ENCODE measurements at regions not wholly inside any gene's neighbourhood (a gene's known extent, or its start where the extent isn't known, plus 50 kb on each side); places are given as distances from the start of the nearest gene placed in this dataset.

- in situ Hi-C loops (cut with MboI; ENCODE audit: low pct_unique_long_range_greater_than_20kb, low sequenced_read_pairs, unreplicated experiment), result no loop called here
- TF ChIP-seq, protein P1, sequence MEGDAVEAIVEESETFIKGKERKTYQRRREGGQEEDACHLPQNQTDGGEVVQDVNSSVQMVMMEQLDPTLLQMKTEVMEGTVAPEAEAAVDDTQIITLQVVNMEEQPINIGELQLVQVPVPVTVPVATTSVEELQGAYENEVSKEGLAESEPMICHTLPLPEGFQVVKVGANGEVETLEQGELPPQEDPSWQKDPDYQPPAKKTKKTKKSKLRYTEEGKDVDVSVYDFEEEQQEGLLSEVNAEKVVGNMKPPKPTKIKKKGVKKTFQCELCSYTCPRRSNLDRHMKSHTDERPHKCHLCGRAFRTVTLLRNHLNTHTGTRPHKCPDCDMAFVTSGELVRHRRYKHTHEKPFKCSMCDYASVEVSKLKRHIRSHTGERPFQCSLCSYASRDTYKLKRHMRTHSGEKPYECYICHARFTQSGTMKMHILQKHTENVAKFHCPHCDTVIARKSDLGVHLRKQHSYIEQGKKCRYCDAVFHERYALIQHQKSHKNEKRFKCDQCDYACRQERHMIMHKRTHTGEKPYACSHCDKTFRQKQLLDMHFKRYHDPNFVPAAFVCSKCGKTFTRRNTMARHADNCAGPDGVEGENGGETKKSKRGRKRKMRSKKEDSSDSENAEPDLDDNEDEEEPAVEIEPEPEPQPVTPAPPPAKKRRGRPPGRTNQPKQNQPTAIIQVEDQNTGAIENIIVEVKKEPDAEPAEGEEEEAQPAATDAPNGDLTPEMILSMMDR (IDR thresholded peaks at IDR 0.05; ENCODE audit: extremely low read depth, insufficient read depth, missing control alignments), result no peak
- DNase-seq (ENCODE audit: low spot score), result no peak
Measured at GRCh38 chrX:4186331-4186730, 472.9 kb upstream of the PRKX start.

DNA sequence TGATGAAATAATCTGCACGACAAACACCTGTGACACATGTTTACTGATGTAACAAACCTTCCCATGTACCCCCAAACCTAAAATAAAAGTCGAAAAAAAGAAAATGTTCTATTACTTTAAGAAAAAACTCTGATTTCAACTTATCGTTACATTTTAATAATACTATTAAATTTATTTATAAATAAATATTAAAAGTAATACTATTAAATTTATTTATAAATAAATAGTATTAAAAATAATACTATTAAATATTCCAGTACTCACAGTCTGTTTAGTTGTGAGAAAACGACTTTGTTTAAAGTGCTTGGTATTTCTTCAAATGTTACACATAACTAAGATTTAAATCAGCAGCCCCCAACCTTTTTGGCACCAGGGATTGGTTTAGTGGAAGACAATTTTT, 471.6 kb upstream of the PRKX start:
- in situ Hi-C loops (cut with MboI; ENCODE audit: low pct_unique_long_range_greater_than_20kb, low sequenced_read_pairs, unreplicated experiment), result no loop called here
- TF ChIP-seq, protein P1 (IDR thresholded peaks at IDR 0.05; ENCODE audit: extremely low read depth, insufficient read depth, missing control alignments), result no peak

DNA sequence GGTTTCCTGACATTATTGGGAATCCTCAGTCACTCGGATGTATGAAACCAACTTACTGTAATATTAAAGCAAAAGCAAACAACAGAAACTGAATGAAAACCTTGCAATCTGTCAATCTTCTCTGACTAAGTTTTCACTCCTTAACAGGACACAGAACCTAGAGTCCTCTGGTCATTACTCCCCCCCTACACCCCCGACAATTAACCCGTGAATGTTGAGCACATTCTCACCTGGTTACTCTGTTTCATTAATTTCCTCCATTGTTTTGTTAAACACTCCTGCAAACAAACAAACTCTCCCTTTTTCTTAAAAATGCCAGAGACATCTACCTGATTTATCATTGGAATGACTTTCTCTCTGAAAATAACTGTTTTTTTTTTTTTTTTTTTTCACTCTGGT, 469.0 kb upstream of the PRKX start:
- TF ChIP-seq, protein P1 (IDR thresholded peaks at IDR 0.05; ENCODE audit: extremely low read depth, insufficient read depth, missing control alignments), result no peak
- DNase-seq (ENCODE audit: low spot score), result no peak
- in situ Hi-C loops (cut with MboI; ENCODE audit: low pct_unique_long_range_greater_than_20kb, low sequenced_read_pairs, unreplicated experiment), result no loop called here

More for the DNA sequence above, 471.6 kb upstream of the PRKX start:
- no peak for DNase-seq (ENCODE audit: low spot score)

- in situ Hi-C loops (cut with MboI; ENCODE audit: low pct_unique_long_range_greater_than_20kb, low sequenced_read_pairs, unreplicated experiment), result no loop called here
- TF ChIP-seq, protein P1 (IDR thresholded peaks at IDR 0.05; ENCODE audit: extremely low read depth, insufficient read depth, missing control alignments), result no peak
Measured at GRCh38 chrX:4181782-4182407, 468.4 kb upstream of the PRKX start.

GRCh38 chrX:4179031-4179430, 465.6 kb upstream of the PRKX start:
- TF ChIP-seq, protein P1 (IDR thresholded peaks at IDR 0.05; ENCODE audit: extremely low read depth, insufficient read depth, missing control alignments), result no peak
- DNase-seq (ENCODE audit: low spot score), result no peak
- in situ Hi-C loops (cut with MboI; ENCODE audit: low pct_unique_long_range_greater_than_20kb, low sequenced_read_pairs, unreplicated experiment), result no loop called here

More at GRCh38 chrX:4181782-4182407, 468.4 kb upstream of the PRKX start:
- no peak for DNase-seq (ENCODE audit: low spot score)

GRCh38 chrX:4175221-4175620, 461.8 kb upstream of the PRKX start:
- TF ChIP-seq, protein P1 (IDR thresholded peaks at IDR 0.05; ENCODE audit: extremely low read depth, insufficient read depth, missing control alignments), result no peak
- in situ Hi-C loops (cut with MboI; ENCODE audit: low pct_unique_long_range_greater_than_20kb, low sequenced_read_pairs, unreplicated experiment), result no loop called here
- no peak for DNase-seq (ENCODE audit: low spot score)
